IMR-90 (cell line): ENCODE measurements at regions not wholly inside any gene's neighbourhood (a gene's known extent, or its start where the extent isn't known, plus 50 kb on each side); places are given as distances from the start of the nearest gene placed in this dataset.

ENCODE experiments used
- ATAC-seq: fragments of 200-7000 bp; cut with Tn5 transposase; 2 replicates; pipeline ENCODE4 v1.9.1; 2020; ENCODE audit warnings: low read depth, mild to moderate bottlenecking, moderate library complexity
- BruUV-seq: library from RNA; stranded (reverse); fragments of 400-500 nt; replicated peaks from 2 replicates; lab custom pipeline; 2021; lab: Mats Ljungman, UMichigan
- CTCF ChIA-PET: fragments of 300-600 bp; formaldehyde crosslinking; extraction: SDS; loops from one replicate; lab custom pipeline; 2021; ENCODE audit warnings: antibody characterized with exemption; lab: Yijun Ruan, JAX
- POLR2A ChIA-PET: fragments of 300-600 bp; sonication (Branson Sonifier 250); formaldehyde crosslinking; loops from one replicate; lab custom pipeline; 2022; ENCODE audit warnings: antibody characterized with exemption; ENCODE audit not compliant: unreplicated experiment; lab: Charles Lee
- DNase-seq: peaks from one replicate; pipeline ENCODE4 v3.0.0; 2013
- H2AFZ ChIP-seq: replicated peaks from 2 replicates; pipeline ENCODE3; 2013; ENCODE audit warnings: low read length, mild to moderate bottlenecking; ENCODE audit not compliant: poor library complexity
- H2AK5ac ChIP-seq: 2 replicates; pipeline ENCODE4 v1.6.1; 2013; ENCODE audit warnings: low read depth, low read length, inconsistent platforms
- H2AK9ac ChIP-seq: replicated peaks from 2 replicates; pipeline ENCODE3; 2013; ENCODE audit warnings: mild to moderate bottlenecking, low read depth, low read length, moderate library complexity; ENCODE audit not compliant: poor library complexity
- H2BK120ac ChIP-seq: 2 replicates; pipeline ENCODE4 v1.6.1; 2013; ENCODE audit warnings: low read depth, low read length, inconsistent platforms
- H2BK15ac ChIP-seq: 3 replicates; pipeline ENCODE4 v1.6.1; 2013; ENCODE audit warnings: low read depth, low read length, inconsistent platforms
- H2BK20ac ChIP-seq: 2 replicates; pipeline ENCODE4 v1.6.1; 2013; ENCODE audit warnings: low read depth, mild to moderate bottlenecking, inconsistent platforms, low read length, moderate library complexity
- H2BK5ac ChIP-seq: 2 replicates; pipeline ENCODE4 v1.6.1; 2013; ENCODE audit warnings: mild to moderate bottlenecking, low read depth, low read length, inconsistent platforms; ENCODE audit not compliant: poor library complexity, severe bottlenecking
- H3K14ac ChIP-seq: replicated peaks from 2 replicates; pipeline ENCODE4 v1.6.1; 2013; ENCODE audit warnings: low read depth, low read length, inconsistent platforms
- H3K18ac ChIP-seq: 2 replicates; pipeline ENCODE4 v1.6.1; 2013; ENCODE audit warnings: low read depth, low read length, control low read depth
- H3K23ac ChIP-seq: 2 replicates; pipeline ENCODE4 v1.6.1; 2013; ENCODE audit warnings: low read depth, low read length, inconsistent platforms
- H3K27ac ChIP-seq: 2 replicates; pipeline ENCODE4 v1.5.1; 2013; ENCODE audit warnings: mild to moderate bottlenecking, control low read depth, low read length; ENCODE audit not compliant: insufficient read depth
- H3K27me3 ChIP-seq: 2 replicates; pipeline ENCODE4 v1.6.1; 2013; ENCODE audit warnings: low read length; ENCODE audit not compliant: control insufficient read depth, insufficient read depth
- H3K36me3 ChIP-seq: 2 replicates; pipeline ENCODE4 v1.6.1; 2013; ENCODE audit warnings: low read length, mixed read lengths; ENCODE audit not compliant: control insufficient read depth, insufficient read depth
- H3K4ac ChIP-seq: 2 replicates; pipeline ENCODE4 v1.6.1; 2013; ENCODE audit warnings: low read depth, low read length, inconsistent platforms
- H3K4me1 ChIP-seq: 2 replicates; pipeline ENCODE4 v1.6.1; 2013; ENCODE audit warnings: low read length, mixed read lengths; ENCODE audit not compliant: control insufficient read depth, insufficient read depth
- H3K4me2 ChIP-seq: 2 replicates; pipeline ENCODE4 v1.6.1; 2013; ENCODE audit warnings: low read depth, mild to moderate bottlenecking, control low read depth, low read length, moderate library complexity
- H3K4me3 ChIP-seq: 2 replicates; pipeline ENCODE4 v1.5.1; 2013; ENCODE audit warnings: low read depth, mild to moderate bottlenecking, control low read depth, low read length, moderate library complexity; ENCODE audit not compliant: insufficient read depth
- H3K56ac ChIP-seq: 2 replicates; pipeline ENCODE4 v1.6.1; 2013; ENCODE audit warnings: low read length, inconsistent platforms; ENCODE audit not compliant: insufficient read depth; ENCODE audit errors: extremely low read depth
- H3K79me1 ChIP-seq, 2 experiments: 2 replicates each; pipeline ENCODE4 v1.6.1; 2013; ENCODE audit warnings: low read length in 2 of 2, inconsistent platforms in 1 of 2, low read depth in 1 of 2
- H3K9ac ChIP-seq: 2 replicates; pipeline ENCODE4 v1.6.1; 2013; ENCODE audit warnings: low read depth, low read length, control low read depth
- H3K9me1 ChIP-seq: 2 replicates; pipeline ENCODE4 v1.6.1; 2013; ENCODE audit warnings: low read length, inconsistent platforms; ENCODE audit not compliant: insufficient read depth
- H3K9me3 ChIP-seq: 2 replicates; pipeline ENCODE4 v1.6.1; 2013; ENCODE audit warnings: low read length; ENCODE audit not compliant: control insufficient read depth, insufficient read depth
- H4K20me1 ChIP-seq: 2 replicates; pipeline ENCODE4 v1.6.1; 2013; ENCODE audit warnings: low read length, inconsistent platforms; ENCODE audit not compliant: insufficient read depth
- H4K5ac ChIP-seq: 2 replicates; pipeline ENCODE4 v1.6.1; 2013; ENCODE audit warnings: mild to moderate bottlenecking, low read depth, low read length, control low read depth
- H4K8ac ChIP-seq, 2 experiments: 2 replicates each; pipeline ENCODE4 v1.6.1; 2013; ENCODE audit warnings: low read depth in 2 of 2, low read length in 2 of 2, control low read depth in 1 of 2, inconsistent platforms in 1 of 2
- H4K91ac ChIP-seq: 2 replicates; pipeline ENCODE4 v1.6.1; 2013; ENCODE audit warnings: low read depth, low read length, inconsistent platforms; ENCODE audit not compliant: insufficient read depth
- BHLHE40 ChIP-seq: fragments of 150-350 bp; IDR thresholded peaks from 2 replicates; pipeline ENCODE4 v1.6.1; 2016; ENCODE audit warnings: mild to moderate bottlenecking, low read depth, low read length
- CEBPB ChIP-seq: IDR thresholded peaks from 2 replicates; pipeline ENCODE4 v1.6.1; 2012; ENCODE audit warnings: low read depth, low read length, improper control_type of control experiment
- CHD1 ChIP-seq: IDR thresholded peaks from 2 replicates; pipeline ENCODE4 v1.6.1; 2012; ENCODE audit warnings: low read depth, low read length, improper control_type of control experiment
- FOS ChIP-seq: fragments of 150-350 bp; IDR thresholded peaks from 2 replicates; pipeline ENCODE4 v1.6.1; 2016; ENCODE audit warnings: low read depth, low read length
- MAFK ChIP-seq: IDR thresholded peaks from 2 replicates; pipeline ENCODE4 v1.6.1; 2012; ENCODE audit warnings: low read depth, low read length, improper control_type of control experiment
- MAZ ChIP-seq: IDR thresholded peaks from 2 replicates; pipeline ENCODE4 v1.6.1; 2012; ENCODE audit warnings: low read depth, mild to moderate bottlenecking, low read length, improper control_type of control experiment, moderate library complexity, borderline replicate concordance
- MXI1 ChIP-seq: IDR thresholded peaks from 2 replicates; pipeline ENCODE4 v1.6.1; 2012; ENCODE audit warnings: low read depth, mild to moderate bottlenecking, low read length, moderate library complexity, borderline replicate concordance
- NFE2L2 ChIP-seq: fragments of 150-350 bp; IDR thresholded peaks from 2 replicates; pipeline ENCODE4 v1.6.1; 2016; ENCODE audit warnings: low read depth, mild to moderate bottlenecking, low read length
- POLR2A ChIP-seq: IDR thresholded peaks from 2 replicates; pipeline ENCODE4 v1.6.1; 2012; ENCODE audit warnings: mild to moderate bottlenecking, low read depth, low read length
- RAD21 ChIP-seq: IDR thresholded peaks from 2 replicates; pipeline ENCODE4 v1.6.1; 2012; ENCODE audit warnings: low read length, improper control_type of control experiment
- RCOR1 ChIP-seq: IDR thresholded peaks from 2 replicates; pipeline ENCODE4 v1.6.1; 2012; ENCODE audit warnings: mild to moderate bottlenecking, low read length, improper control_type of control experiment; ENCODE audit not compliant: insufficient replicate concordance
- RFX5 ChIP-seq: IDR thresholded peaks from 2 replicates; pipeline ENCODE4 v1.8.0; 2012; ENCODE audit warnings: low read depth, mild to moderate bottlenecking, low read length, moderate library complexity
- SMC3 ChIP-seq: fragments of 150-350 bp; IDR thresholded peaks from 2 replicates; pipeline ENCODE4 v1.6.1; 2016; ENCODE audit warnings: low read depth, mild to moderate bottlenecking, antibody characterized with exemption, low read length, moderate library complexity
- WGBS, 2 experiments: methylation state at CpG; one replicate each; pipeline versions ENCODE4 v1.1.5 to v1.1.7; 2013; ENCODE audit warnings: missing lambda C conversion rate in 2 of 2; ENCODE audit not compliant: insufficient read length in 1 of 2; ENCODE audit errors: extremely low coverage in 2 of 2; 5-methylcytosine and 5-hydroxymethylcytosine counted together
- dilution Hi-C: fragments of 300-500 bp; cut with HindIII; formaldehyde crosslinking; loops from one replicate; pipeline ENCODE4 v1.14.3; 2018; ENCODE audit warnings: low sequenced_read_pairs; ENCODE audit not compliant: unreplicated experiment
- in situ Hi-C: fragments of 300-500 bp; cut with MboI; formaldehyde crosslinking; loops from 3 replicates; pipeline ENCODE4 v1.14.3; 2019; ENCODE audit warnings: low sequenced_read_pairs, inconsistent platforms, mixed read lengths
- intact Hi-C: fragments of 100-400 bp; cut with micrococcal nuclease; formaldehyde crosslinking; loops from 2 replicates; pipeline ENCODE4 v1.10.0; 2022
- TF ChIP-seq, protein P1 (sequence below): conservative IDR thresholded peaks from 2 replicates; pipeline ENCODE4 v1.5.1; 2012; ENCODE audit warnings: mild to moderate bottlenecking, low read depth, low read length, improper control_type of control experiment
- TF ChIP-seq, protein P2 (sequence below): fragments of 150-350 bp; IDR thresholded peaks from 2 replicates; pipeline ENCODE4 v1.6.1; 2016; ENCODE audit warnings: low read depth, mild to moderate bottlenecking, low read length, moderate library complexity, borderline replicate concordance
- TF ChIP-seq, protein P3 (sequence below): fragments of 150-350 bp; IDR thresholded peaks from 2 replicates; pipeline ENCODE4 v1.6.1; 2017; ENCODE audit warnings: mild to moderate bottlenecking, antibody characterized with exemption, low read length, low read depth

DNA sequence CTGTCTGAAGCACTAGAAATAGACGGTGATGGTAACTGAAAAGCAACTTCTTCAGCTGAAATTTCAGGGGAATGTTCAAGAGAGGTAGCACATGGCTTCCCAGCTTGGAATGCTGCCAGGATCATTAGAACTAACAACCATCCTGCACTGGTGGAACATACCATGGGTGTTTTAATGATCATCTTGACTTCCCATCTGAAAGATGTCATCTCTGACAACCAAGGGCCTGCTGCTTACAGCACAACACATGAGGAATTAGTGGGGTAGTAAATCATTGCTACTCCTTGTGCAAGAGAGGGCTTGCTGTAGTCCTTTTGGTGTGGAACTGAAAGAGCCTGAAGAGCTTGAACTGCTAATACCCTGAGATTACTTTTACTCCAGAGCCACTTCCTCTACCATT is 853.7 kb downstream of the MCTP2 start:
- H3K9ac ChIP-seq: no peak overlapping the region
- no peaks in the 10 kb centered on the region for H3K9me3 ChIP-seq
- H3K4me2 ChIP-seq: no peak overlapping the region
- H3K23ac ChIP-seq: no peak overlapping the region
- WGBS, 2 experiments: no CpG with 5 or more reads among the region's 1 CpG
- H2AK5ac ChIP-seq: no peak overlapping the region; the same call in 1 of the 2 replicates
- no peak overlapping the region for H3K18ac ChIP-seq
- no peak overlapping the region for H2BK15ac ChIP-seq
- no peaks in the 10 kb centered on the region for H3K36me3 ChIP-seq
- no peak overlapping the region for H2AK9ac ChIP-seq
- no peak overlapping the region for H4K8ac ChIP-seq
- H3K4me1 ChIP-seq: no peaks in the 10 kb centered on the region; the same call in 1 of the 2 replicates
- ATAC-seq (no peak), DNase-seq (no peak)
- H4K20me1 ChIP-seq: no peaks in the 10 kb centered on the region
- H3K27me3 ChIP-seq: no peaks in the 10 kb centered on the region
- POLR2A ChIA-PET: no interaction called here
- H4K5ac ChIP-seq: no peak overlapping the region
- no peak overlapping the region for H2BK120ac ChIP-seq
- BruUV-seq: no TSS peak
- H2BK5ac ChIP-seq: no peak overlapping the region
- no peak overlapping the region for H3K4ac ChIP-seq
- H3K4me3 ChIP-seq: no peak overlapping the region
- no peaks in the 10 kb centered on the region for H3K9me1 ChIP-seq
- no peak overlapping the region for H2BK20ac ChIP-seq
- H3K14ac ChIP-seq: no peak overlapping the region
- H3K79me1 ChIP-seq: no peaks in the 10 kb centered on the region
- no peak overlapping the region for H4K91ac ChIP-seq
- H2AFZ ChIP-seq: no peak overlapping the region
- TF ChIP-seq NFE2L2: no peak
- TF ChIP-seq MAFK: no peak
- no peak for TF ChIP-seq CHD1
- no peak for TF ChIP-seq POLR2A
- no peak for TF ChIP-seq MAZ
- TF ChIP-seq RFX5: no peak
- TF ChIP-seq FOS: no peak
- TF ChIP-seq, protein P1, sequence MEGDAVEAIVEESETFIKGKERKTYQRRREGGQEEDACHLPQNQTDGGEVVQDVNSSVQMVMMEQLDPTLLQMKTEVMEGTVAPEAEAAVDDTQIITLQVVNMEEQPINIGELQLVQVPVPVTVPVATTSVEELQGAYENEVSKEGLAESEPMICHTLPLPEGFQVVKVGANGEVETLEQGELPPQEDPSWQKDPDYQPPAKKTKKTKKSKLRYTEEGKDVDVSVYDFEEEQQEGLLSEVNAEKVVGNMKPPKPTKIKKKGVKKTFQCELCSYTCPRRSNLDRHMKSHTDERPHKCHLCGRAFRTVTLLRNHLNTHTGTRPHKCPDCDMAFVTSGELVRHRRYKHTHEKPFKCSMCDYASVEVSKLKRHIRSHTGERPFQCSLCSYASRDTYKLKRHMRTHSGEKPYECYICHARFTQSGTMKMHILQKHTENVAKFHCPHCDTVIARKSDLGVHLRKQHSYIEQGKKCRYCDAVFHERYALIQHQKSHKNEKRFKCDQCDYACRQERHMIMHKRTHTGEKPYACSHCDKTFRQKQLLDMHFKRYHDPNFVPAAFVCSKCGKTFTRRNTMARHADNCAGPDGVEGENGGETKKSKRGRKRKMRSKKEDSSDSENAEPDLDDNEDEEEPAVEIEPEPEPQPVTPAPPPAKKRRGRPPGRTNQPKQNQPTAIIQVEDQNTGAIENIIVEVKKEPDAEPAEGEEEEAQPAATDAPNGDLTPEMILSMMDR: no peak
- TF ChIP-seq, protein P2, sequence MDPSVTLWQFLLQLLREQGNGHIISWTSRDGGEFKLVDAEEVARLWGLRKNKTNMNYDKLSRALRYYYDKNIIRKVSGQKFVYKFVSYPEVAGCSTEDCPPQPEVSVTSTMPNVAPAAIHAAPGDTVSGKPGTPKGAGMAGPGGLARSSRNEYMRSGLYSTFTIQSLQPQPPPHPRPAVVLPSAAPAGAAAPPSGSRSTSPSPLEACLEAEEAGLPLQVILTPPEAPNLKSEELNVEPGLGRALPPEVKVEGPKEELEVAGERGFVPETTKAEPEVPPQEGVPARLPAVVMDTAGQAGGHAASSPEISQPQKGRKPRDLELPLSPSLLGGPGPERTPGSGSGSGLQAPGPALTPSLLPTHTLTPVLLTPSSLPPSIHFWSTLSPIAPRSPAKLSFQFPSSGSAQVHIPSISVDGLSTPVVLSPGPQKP: no peak
- TF ChIP-seq CEBPB: no peak
- no peak for TF ChIP-seq MXI1
- no peak for TF ChIP-seq RAD21
- no peak for TF ChIP-seq BHLHE40
- TF ChIP-seq, protein P3, sequence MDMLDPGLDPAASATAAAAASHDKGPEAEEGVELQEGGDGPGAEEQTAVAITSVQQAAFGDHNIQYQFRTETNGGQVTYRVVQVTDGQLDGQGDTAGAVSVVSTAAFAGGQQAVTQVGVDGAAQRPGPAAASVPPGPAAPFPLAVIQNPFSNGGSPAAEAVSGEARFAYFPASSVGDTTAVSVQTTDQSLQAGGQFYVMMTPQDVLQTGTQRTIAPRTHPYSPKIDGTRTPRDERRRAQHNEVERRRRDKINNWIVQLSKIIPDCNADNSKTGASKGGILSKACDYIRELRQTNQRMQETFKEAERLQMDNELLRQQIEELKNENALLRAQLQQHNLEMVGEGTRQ: no peak
- TF ChIP-seq SMC3: no peak
- TF ChIP-seq RCOR1: no peak
- intact Hi-C loops (no loop called here), dilution Hi-C loops (no loop called here), in situ Hi-C loops (no loop called here)
- no peak overlapping the region for H3K56ac ChIP-seq
- CTCF ChIA-PET: no interaction called here
- no peak overlapping the region for H3K27ac ChIP-seq
